ENCODE measurements at regions not wholly inside any gene's neighbourhood (a gene's known extent, or its start where the extent isn't known, plus 50 kb on each side); places are given as distances from the start of the nearest gene placed in this dataset.

DNA sequence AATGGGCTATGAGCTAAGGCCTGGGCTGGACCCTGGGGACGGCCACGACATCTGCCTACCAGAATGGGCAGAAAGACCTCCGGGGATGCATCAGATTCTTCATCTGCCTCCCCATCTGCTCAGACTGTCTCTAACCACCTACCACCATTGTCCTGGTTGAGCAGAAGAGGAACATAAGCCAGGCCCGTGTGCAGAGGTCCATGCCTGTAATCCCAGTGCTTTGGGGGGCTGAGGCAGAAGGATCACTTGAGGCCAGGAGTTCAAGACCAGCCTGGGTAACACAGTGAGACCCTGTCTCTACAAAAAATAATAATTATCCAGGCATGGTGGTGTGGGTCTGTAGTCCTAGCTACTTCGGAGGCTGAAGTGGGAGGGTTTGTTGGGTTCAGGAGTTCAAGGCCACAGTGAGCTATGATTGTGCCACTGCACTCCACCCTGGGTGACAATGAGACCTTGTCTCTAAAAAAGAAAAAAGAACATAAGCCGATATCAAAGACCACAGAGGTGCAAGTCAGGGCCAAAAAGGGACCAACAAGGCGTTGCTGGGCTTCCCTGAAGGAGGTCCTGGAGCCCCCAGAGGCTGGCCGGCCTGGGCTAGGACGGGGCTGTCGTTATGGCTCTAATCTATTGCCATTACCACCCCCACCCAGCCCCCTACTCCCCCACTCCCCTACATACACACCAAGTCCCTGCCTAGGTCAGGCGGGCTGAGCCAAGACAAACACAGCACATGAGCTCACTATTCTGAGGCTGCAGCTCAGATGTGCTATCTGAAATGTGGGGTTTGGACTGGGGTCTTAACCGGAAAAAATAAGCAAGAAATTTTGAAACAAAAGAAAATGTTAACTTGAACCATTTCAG lies 239.2 kb upstream of the RAB4A start:
- ATAC-seq = no peak
- Histone ChIP-seq H3K36me3 (ENCODE audit: insufficient read depth in 1 of 2, low read depth in 1 of 2) (no peaks in the 10 kb centered on the region), H3K9me3 (no peaks in the 10 kb centered on the region), H3K4me3 (no peak overlapping the region), H3K4me1 (no peaks in the 10 kb centered on the region), H3K27ac (no peak overlapping the region), H3K27me3 (ENCODE audit: insufficient read depth in 3 of 3, low read length in 2 of 3) (no peaks in the 10 kb centered on the region)
- intact Hi-C loops (cut with DNase I) = no loop called here
- DNase-seq = no peak
- TF ChIP-seq, protein P1, sequence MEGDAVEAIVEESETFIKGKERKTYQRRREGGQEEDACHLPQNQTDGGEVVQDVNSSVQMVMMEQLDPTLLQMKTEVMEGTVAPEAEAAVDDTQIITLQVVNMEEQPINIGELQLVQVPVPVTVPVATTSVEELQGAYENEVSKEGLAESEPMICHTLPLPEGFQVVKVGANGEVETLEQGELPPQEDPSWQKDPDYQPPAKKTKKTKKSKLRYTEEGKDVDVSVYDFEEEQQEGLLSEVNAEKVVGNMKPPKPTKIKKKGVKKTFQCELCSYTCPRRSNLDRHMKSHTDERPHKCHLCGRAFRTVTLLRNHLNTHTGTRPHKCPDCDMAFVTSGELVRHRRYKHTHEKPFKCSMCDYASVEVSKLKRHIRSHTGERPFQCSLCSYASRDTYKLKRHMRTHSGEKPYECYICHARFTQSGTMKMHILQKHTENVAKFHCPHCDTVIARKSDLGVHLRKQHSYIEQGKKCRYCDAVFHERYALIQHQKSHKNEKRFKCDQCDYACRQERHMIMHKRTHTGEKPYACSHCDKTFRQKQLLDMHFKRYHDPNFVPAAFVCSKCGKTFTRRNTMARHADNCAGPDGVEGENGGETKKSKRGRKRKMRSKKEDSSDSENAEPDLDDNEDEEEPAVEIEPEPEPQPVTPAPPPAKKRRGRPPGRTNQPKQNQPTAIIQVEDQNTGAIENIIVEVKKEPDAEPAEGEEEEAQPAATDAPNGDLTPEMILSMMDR (IDR thresholded peaks at IDR 0.05) = no peak
- WGBS, 3 donors = 84 to 87% (median 86%) methylated on average over 11 to 12 of the region's 12 CpGs

DNA sequence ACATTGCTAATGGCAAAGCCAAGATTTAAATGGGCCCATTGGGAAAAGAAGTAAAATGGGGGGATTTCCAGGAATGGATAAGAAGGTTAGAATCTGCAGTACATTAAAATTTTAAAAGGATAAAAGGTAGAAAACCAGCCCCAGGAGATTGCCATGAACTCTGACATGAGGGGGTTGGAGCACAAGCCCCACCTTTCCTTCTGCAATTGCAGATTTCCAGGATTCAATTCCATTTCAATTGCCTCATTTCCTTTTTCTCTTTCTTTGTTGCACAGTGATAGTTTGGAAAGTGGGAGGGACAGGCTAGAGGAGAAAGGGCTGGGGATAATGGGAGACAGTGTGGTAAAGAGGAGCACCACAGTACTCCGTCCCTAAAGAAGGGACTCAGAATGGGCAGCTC lies 238.5 kb upstream of the RAB4A start:
- Histone ChIP-seq H3K4me1 (no peaks in the 10 kb centered on the region), H3K27ac (no peak overlapping the region), H3K4me3 (no peak overlapping the region), H3K9me3 (no peaks in the 10 kb centered on the region), H3K27me3 (ENCODE audit: insufficient read depth in 3 of 3, low read length in 2 of 3) (no peaks in the 10 kb centered on the region), H3K36me3 (ENCODE audit: insufficient read depth in 1 of 2, low read depth in 1 of 2) (no peaks in the 10 kb centered on the region)
- intact Hi-C loops (cut with DNase I) = no loop called here
- WGBS, 3 donors = 82 to 96% (median 83%) methylated on average over 1 of the region's 1 CpG
- TF ChIP-seq, protein P1 (IDR thresholded peaks at IDR 0.05) = no peak
- ATAC-seq = no peak
- DNase-seq = no peak

GRCh38 chr1:229033480-229033879 lies 237.4 kb upstream of the RAB4A start:
- intact Hi-C loops (cut with DNase I) = no loop called here
- WGBS, 3 donors = 74 to 86% (median 80%) methylated on average over 4 of the region's 4 CpGs

DNA sequence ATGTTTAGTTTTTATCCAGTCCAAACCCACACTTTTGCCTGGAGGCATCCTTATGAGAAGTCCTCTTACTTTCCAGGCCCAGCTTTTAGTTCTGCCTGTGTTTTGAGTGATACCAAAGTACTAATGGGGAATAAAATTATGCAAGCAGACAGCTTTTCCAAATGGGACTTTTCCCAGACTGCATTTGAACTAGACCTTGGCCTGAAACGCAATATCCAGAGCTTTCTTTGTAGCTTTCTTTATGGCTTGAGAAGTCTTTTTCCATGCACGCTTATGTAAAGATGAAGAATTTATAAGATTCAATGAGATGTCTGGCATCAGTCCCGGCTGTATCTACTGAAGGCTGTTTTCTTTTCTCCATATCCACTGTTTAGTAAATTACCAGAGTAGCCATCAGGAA lies 236.6 kb upstream of the RAB4A start:
- TF ChIP-seq, protein P1 (IDR thresholded peaks at IDR 0.05) = no peak
- DNase-seq (no peak), ATAC-seq (no peak)
- Histone ChIP-seq H3K4me1 (no peaks in the 10 kb centered on the region), H3K36me3 (ENCODE audit: insufficient read depth in 1 of 2, low read depth in 1 of 2) (no peaks in the 10 kb centered on the region), H3K9me3 (no peaks in the 10 kb centered on the region), H3K27me3 (ENCODE audit: insufficient read depth in 3 of 3, low read length in 2 of 3) (no peaks in the 10 kb centered on the region), H3K27ac (no peak overlapping the region), H3K4me3 (no peak overlapping the region)
- intact Hi-C loops (cut with DNase I) = no loop called here
- WGBS, 3 donors = 74 to 82% (median 78%) methylated on average over 3 of the region's 3 CpGs

More at GRCh38 chr1:229033480-229033879, 237.4 kb upstream of the RAB4A start:
- H3K4me3 ChIP-seq = no peak overlapping the region
- ATAC-seq (no peak), DNase-seq (no peak)
- H3K27me3 ChIP-seq (ENCODE audit: insufficient read depth in 3 of 3, low read length in 2 of 3) = no peaks in the 10 kb centered on the region
- no peaks in the 10 kb centered on the region for H3K9me3 ChIP-seq
- TF ChIP-seq, protein P1 (IDR thresholded peaks at IDR 0.05) = no peak
- H3K36me3 ChIP-seq (ENCODE audit: insufficient read depth in 1 of 2, low read depth in 1 of 2) = no peaks in the 10 kb centered on the region
- H3K4me1 ChIP-seq = no peaks in the 10 kb centered on the region
- H3K27ac ChIP-seq = no peak overlapping the region

All from psoas muscle (tissue), 7 donors.